NCI-H2107 (cell line): ENCODE measurements at regions not wholly inside any gene's neighbourhood (a gene's known extent, or its start where the extent isn't known, plus 50 kb on each side); places are given as distances from the start of the nearest gene placed in this dataset.
"Not testable (repeated sequence)": the region's sequence is repeated elsewhere in the genome, so short reads cannot be mapped to it uniquely, and the experiment has no call there.

Experiments used
- DNase-seq: peaks from one replicate; lab custom pipeline; 2025; lab: John Stamatoyannopoulos, UW

DNA sequence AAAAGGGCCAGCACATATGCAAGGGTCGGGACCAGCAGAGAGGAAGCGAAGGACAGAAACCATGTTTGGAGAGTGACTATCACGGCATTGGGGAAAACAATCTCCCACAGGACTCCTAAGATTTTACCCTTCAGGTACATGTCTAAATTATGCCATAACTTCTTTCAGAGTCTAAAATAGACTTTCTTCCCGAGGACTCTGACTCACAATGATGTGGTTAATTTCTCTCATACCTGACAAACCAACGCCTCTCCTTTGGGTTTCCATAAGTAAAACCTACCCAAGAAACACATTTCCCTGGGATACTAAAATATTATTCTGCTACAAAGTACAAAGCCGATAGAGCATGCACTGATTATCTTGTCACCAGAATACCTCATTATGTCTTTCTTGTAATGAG lies 127.8 kb upstream of the NETO1 start:
- no peak for DNase-seq

- DNase-seq, result no peak
Observed at GRCh38 chr18:72993250-72993649, 125.5 kb upstream of the NETO1 start.

- DNase-seq, result no peak
Observed at GRCh38 chr18:72991379-72991778, 123.6 kb upstream of the NETO1 start.

DNA sequence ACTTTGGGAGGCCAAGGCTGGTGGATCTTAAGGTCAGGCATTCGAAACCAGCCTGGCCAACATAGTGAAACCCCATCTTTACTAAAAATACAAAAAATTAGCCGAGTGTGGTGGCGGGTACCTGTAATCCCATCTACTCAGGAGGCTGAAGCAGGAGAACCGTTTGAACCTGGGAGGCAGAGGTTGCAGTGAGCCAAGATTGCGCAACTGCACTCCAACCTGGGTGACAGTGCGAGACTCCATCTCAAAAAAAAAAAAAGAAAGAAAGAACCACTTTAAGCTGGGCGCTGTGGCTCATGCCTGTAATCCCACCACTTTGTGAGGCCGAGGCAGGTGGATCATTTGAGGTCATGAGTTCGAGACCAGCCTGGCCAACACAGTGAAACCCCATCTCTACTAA lies 119.8 kb upstream of the NETO1 start:
- not testable (repeated sequence) for DNase-seq

DNA sequence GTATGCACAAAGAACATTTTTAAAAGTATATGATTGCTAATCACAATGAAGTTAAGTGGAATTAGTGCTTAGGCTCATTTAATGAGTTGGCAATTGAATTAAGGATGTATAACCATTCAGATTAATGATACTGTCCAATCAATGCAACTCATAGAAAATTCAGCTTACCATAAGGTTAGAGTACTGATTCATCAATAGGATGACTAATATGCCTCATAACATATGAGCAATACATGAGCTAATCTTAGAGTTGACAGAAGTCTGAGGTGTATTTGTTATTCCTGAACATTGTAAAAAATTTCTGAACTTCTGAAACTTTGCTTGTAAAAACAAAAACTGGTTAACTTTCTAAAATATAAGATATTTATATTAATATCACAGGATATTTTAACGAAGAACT lies 118.3 kb upstream of the NETO1 start:
- DNase-seq, result no peak

DNA sequence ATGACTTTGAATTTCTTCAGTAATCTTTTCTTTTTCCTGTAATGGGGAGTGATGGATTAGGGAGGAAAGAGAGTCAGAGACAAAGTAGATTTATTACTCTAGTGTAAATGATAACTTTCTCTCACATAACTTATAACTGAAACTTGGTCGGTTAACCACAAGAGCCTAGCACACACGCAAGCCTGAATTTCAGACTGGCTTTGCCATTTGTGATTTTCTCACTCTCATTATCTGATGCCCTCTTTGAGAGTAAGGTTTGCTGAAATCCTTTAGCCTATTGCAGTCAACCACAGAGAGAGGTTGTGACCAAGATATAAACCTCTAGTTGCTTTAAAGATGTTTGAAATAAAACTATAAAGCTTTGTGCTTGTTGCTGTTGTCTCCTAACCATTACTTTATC lies 117.9 kb upstream of the NETO1 start:
- DNase-seq, result no peak

DNA sequence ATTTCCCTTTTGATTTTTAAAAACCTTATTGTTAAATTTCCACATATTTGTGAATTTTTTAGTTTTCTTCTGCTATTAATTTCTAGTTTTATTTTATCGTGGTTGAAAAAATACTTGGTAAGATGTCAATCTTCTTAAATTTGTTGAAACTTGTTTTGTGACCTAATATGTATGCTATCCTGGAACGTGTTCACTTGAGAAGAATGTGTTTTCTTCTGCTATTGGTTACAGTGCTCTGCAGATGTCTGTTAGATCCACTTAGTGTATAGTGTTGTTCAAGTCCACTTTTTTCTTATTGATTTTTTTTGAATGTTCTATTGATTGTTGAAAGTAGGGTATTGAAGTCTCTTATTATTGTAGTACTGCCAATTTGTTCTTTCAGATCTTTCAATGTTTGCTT lies 116.5 kb upstream of the NETO1 start:
- DNase-seq, result no peak

GRCh38 chr18:72973841-72974240 lies 106.1 kb upstream of the NETO1 start:
- no peak for DNase-seq

DNA sequence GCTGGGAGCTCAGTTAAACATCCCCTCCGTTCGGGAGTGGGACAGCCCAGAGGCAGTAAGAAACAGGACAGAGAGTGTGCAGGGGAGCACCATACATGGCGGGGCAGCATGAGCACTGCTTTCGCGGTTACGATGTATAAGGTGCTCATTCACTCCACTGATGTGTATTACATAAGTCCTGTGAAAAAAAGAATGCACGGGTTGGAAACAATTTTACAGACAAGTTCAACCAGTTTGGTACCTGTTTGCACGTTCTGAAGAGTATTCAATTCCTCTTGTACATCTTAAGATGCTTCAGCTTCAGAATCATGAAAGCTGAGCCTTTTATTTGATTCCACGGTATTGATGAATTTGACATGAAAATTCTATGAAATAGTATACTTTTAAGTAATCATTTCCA lies 97.8 kb upstream of the NETO1 start:
- no peak for DNase-seq

- not testable (repeated sequence) for DNase-seq
Observed at GRCh38 chr18:72958195-72958594, 90.4 kb upstream of the NETO1 start.

GRCh38 chr18:72948439-72948838 lies 80.7 kb upstream of the NETO1 start:
- DNase-seq, result no peak

- no peak for DNase-seq
Observed at GRCh38 chr18:72942766-72943165, 75.0 kb upstream of the NETO1 start.

GRCh38 chr18:72940986-72941385 lies 73.2 kb upstream of the NETO1 start:
- DNase-seq, result no peak

GRCh38 chr18:72940509-72940908 lies 72.7 kb upstream of the NETO1 start:
- no peak for DNase-seq

- DNase-seq, result no peak
Observed at GRCh38 chr18:72935744-72936143, 68.0 kb upstream of the NETO1 start.

GRCh38 chr18:72922895-72923294 lies 55.1 kb upstream of the NETO1 start:
- DNase-seq, result no peak
